NCI-H1105 treated with DMSO at 0.1 percent for 48 hours (cell line): ENCODE measurements at regions not wholly inside any gene's neighbourhood (a gene's known extent, or its start where the extent isn't known, plus 50 kb on each side); places are given as distances from the start of the nearest gene placed in this dataset.
A peak's percentile ranks its signal among the peaks of the same experiment; 100 is the strongest.

Experiments used
- DNase-seq: peaks from one replicate; lab custom pipeline; 2025; lab: John Stamatoyannopoulos, UW

DNA sequence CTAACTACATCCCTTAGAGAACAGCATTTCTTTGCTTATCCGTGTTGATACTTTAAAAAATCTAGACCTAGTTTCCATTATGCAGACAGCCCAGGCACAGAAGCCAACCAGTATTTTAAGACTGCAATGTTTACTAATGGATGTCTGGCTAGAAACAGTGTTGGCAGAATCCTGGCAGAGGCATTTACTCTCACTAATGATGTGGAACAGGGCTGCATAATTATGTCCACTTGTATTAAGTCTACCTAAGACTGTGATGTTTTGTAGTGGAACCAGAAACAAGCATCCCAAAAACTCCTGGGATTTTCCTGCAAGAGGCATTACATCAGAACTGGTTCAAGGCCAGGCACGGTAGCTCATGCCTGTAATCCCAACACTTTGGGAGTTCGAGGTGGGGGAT, 50.2 kb upstream of the PICALM start:
- peak; percentile 19 for DNase-seq
